Smooth muscle cell (in vitro differentiated cells): ENCODE measurements at regions not wholly inside any gene's neighbourhood (a gene's known extent, or its start where the extent isn't known, plus 50 kb on each side); places are given as distances from the start of the nearest gene placed in this dataset.
"Not testable (repeated sequence)": the region's sequence is repeated elsewhere in the genome, so short reads cannot be mapped to it uniquely, and the experiment has no call there.

Source experiments
- DNase-seq: peaks from one replicate; lab custom pipeline; 2025; ENCODE audit not compliant: unreplicated experiment; lab: John Stamatoyannopoulos, UW
- H2AFZ ChIP-seq: fragments of 200-600 bp; sonication (generic); 2 replicates; pipeline ENCODE4 v1.6.0; 2016; ENCODE audit warnings: antibody characterized with exemption, low read depth, mild to moderate bottlenecking
- H3F3A ChIP-seq: fragments of 200-600 bp; sonication (generic); 2 replicates; pipeline ENCODE4 v1.6.0; 2017; ENCODE audit warnings: antibody characterized with exemption, low read depth
- H3K27ac ChIP-seq: fragments of 200-600 bp; sonication (generic); 2 replicates; pipeline ENCODE4 v1.5.1; 2016; ENCODE audit warnings: low read depth, mild to moderate bottlenecking
- H3K27me3 ChIP-seq: fragments of 200-600 bp; sonication (generic); 2 replicates; pipeline ENCODE4 v1.6.1; 2016; ENCODE audit warnings: low read depth, mild to moderate bottlenecking
- H3K36me3 ChIP-seq: fragments of 200-600 bp; sonication (generic); 2 replicates; pipeline ENCODE4 v1.5.1; 2016; ENCODE audit warnings: low read depth
- H3K4me1 ChIP-seq: fragments of 200-600 bp; sonication (generic); 2 replicates; pipeline ENCODE4 v1.5.1; 2016; ENCODE audit warnings: low read depth
- H3K4me2 ChIP-seq: fragments of 200-600 bp; sonication (generic); 2 replicates; pipeline ENCODE4 v1.6.0; 2016; ENCODE audit warnings: mild to moderate bottlenecking
- H3K4me3 ChIP-seq: fragments of 200-600 bp; sonication (generic); 2 replicates; pipeline ENCODE4 v1.5.1; 2016; ENCODE audit warnings: mild to moderate bottlenecking
- H3K79me2 ChIP-seq: fragments of 200-600 bp; sonication (generic); 2 replicates; pipeline ENCODE4 v1.6.0; 2016; ENCODE audit warnings: low read depth, mild to moderate bottlenecking
- H3K9ac ChIP-seq: fragments of 200-600 bp; sonication (generic); 2 replicates; pipeline ENCODE4 v1.6.0; 2016; ENCODE audit warnings: low read depth
- H3K9me3 ChIP-seq: fragments of 200-600 bp; sonication (generic); replicated peaks from 2 replicates; pipeline ENCODE4 v1.5.1; 2016; ENCODE audit warnings: low read depth
- H4K20me1 ChIP-seq: fragments of 200-600 bp; sonication (generic); 2 replicates; pipeline ENCODE4 v1.6.0; 2016; ENCODE audit warnings: low read depth
- CTCF ChIP-seq: fragments of 200-600 bp; sonication (generic); IDR thresholded peaks from 2 replicates; pipeline ENCODE4 v1.5.1; 2017; ENCODE audit warnings: borderline replicate concordance, mild to moderate bottlenecking, antibody characterized with exemption; ENCODE audit not compliant: insufficient read depth, poor library complexity, severe bottlenecking
- WGBS: methylation state at CpG from one replicate; pipeline ENCODE4 v1.1.7; 2016; ENCODE audit warnings: low lambda C conversion rate; 5-methylcytosine and 5-hydroxymethylcytosine counted together

DNA sequence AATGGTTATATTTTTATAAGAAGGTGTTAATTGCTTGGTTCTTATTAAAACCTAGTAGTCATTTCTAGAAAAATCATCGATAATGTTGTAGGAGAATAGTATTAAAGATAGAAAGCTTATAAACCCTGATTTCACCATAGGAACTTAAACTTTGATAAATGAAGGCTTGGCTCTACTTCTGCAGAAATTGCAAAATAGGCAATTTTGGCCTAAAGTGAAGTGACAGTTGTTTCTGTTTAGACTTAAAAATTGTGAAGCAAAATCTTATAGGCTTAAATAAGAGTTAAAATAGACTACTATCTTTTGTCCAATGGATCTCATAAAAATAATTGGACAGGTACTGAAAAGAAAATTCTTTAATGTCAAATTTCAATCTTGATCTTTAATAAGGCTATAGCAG is 321.6 kb upstream of the FZD8 start:
- no peaks in the 10 kb centered on the region for H3F3A ChIP-seq
- no peak overlapping the region for H3K4me2 ChIP-seq
- DNase-seq, result no peak
- no peaks in the 10 kb centered on the region for H3K36me3 ChIP-seq
- no peaks in the 10 kb centered on the region for H3K79me2 ChIP-seq
- H2AFZ ChIP-seq, result no peak overlapping the region
- WGBS, result 97% methylated on average over 1 of the region's 1 CpG
- H3K9ac ChIP-seq, result no peak overlapping the region
- H3K4me1 ChIP-seq, result peaks cover 6% of the 10 kb centered on the region
- no peaks in the 10 kb centered on the region for H3K9me3 ChIP-seq
- no peak overlapping the region for H3K4me3 ChIP-seq
- H4K20me1 ChIP-seq, result no peaks in the 10 kb centered on the region
- no peaks in the 10 kb centered on the region for H3K27me3 ChIP-seq
- no peak for TF ChIP-seq CTCF
- no peak overlapping the region for H3K27ac ChIP-seq

DNA sequence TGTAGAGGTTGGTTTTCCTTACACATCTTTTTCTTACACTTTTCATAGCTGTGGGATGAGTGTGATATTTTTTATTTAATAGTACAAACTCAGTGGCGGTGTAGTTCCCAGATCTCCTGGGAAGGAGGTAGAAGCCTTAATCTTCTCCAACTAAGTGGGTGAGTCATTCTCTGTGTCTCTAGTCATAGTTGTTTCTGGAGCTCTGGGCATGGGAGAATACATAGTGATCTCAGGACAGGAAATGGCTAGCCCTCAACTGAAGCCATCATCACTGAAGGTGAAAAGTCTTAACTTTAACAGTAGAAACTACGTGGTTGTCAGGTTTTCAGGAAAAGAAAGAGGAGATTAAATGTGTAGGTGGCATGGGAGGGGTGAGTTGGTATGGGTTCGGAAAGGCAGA is 319.4 kb upstream of the FZD8 start:
- no peak overlapping the region for H3K9ac ChIP-seq
- H3K27ac ChIP-seq, result no peak overlapping the region
- no peaks in the 10 kb centered on the region for H3K27me3 ChIP-seq
- no peaks in the 10 kb centered on the region for H4K20me1 ChIP-seq
- H3F3A ChIP-seq, result no peaks in the 10 kb centered on the region
- no peak for TF ChIP-seq CTCF
- no peaks in the 10 kb centered on the region for H3K79me2 ChIP-seq
- no peak for DNase-seq
- H2AFZ ChIP-seq, result no peak overlapping the region
- H3K4me1 ChIP-seq, result peaks cover 8% of the 10 kb centered on the region
- no peaks in the 10 kb centered on the region for H3K9me3 ChIP-seq
- 51% methylated on average over 3 of the region's 3 CpGs for WGBS
- H3K36me3 ChIP-seq, result no peaks in the 10 kb centered on the region
- no peak overlapping the region for H3K4me2 ChIP-seq
- no peak overlapping the region for H3K4me3 ChIP-seq

GRCh38 chr10:35959252-35959651 is 317.2 kb upstream of the FZD8 start:
- no peaks in the 10 kb centered on the region for H3K36me3 ChIP-seq
- H3K4me1 ChIP-seq, result peaks cover 8% of the 10 kb centered on the region
- no peak overlapping the region for H3K4me3 ChIP-seq
- H3F3A ChIP-seq, result no peaks in the 10 kb centered on the region
- TF ChIP-seq CTCF, result no peak
- H3K9ac ChIP-seq, result no peak overlapping the region
- H2AFZ ChIP-seq, result no peak overlapping the region
- no peaks in the 10 kb centered on the region for H3K27me3 ChIP-seq
- H4K20me1 ChIP-seq, result no peaks in the 10 kb centered on the region
- 48% methylated on average over 7 of the region's 7 CpGs for WGBS
- no peak overlapping the region for H3K4me2 ChIP-seq
- no peak for DNase-seq
- H3K79me2 ChIP-seq, result no peaks in the 10 kb centered on the region
- H3K27ac ChIP-seq, result no peak overlapping the region
- no peaks in the 10 kb centered on the region for H3K9me3 ChIP-seq

GRCh38 chr10:35958609-35959008 is 316.5 kb upstream of the FZD8 start:
- not testable (repeated sequence) for H3K79me2 ChIP-seq, H3F3A ChIP-seq, DNase-seq, H3K9ac ChIP-seq, H3K27me3 ChIP-seq, H3K36me3 ChIP-seq, H3K4me1 ChIP-seq, H2AFZ ChIP-seq, H3K4me3 ChIP-seq, H3K4me2 ChIP-seq, H3K27ac ChIP-seq, H3K9me3 ChIP-seq, H4K20me1 ChIP-seq
